K562 (cell line): ENCODE measurements at regions not wholly inside any gene's neighbourhood (a gene's known extent, or its start where the extent isn't known, plus 50 kb on each side); places are given as distances from the start of the nearest gene placed in this dataset.

ENCODE experiments used
- ATAC-seq: fragments of 200-7000 bp; cut with Tn5 transposase; 3 replicates; pipeline ENCODE4 v1.9.1; 2020; ENCODE audit warnings: moderate library complexity
- BruUV-seq: library from RNA; stranded (reverse); fragments of 400-500 nt; replicated peaks from 2 replicates; lab custom pipeline; 2021; lab: Mats Ljungman, UMichigan
- CTCF ChIA-PET: fragments of 300-600 bp; formaldehyde crosslinking; extraction: SDS; loops from one replicate; lab custom pipeline; 2021; ENCODE audit warnings: low intra/inter-chr PET ratio; lab: Yijun Ruan, JAX
- POLR2A ChIA-PET: fragments of 300-600, 350-650 bp; sonication (Branson Sonifier 250); formaldehyde crosslinking; extraction: SDS; loops from one replicate; lab custom pipeline; 2021; ENCODE audit warnings: antibody characterized with exemption, inconsistent platforms; lab: Yijun Ruan, JAX
- DNase-seq, 4 experiments: peaks; one replicate each; pipeline versions ENCODE4 v3.0.0 to v3.0.0-alpha.2; 2011 to 2018; ENCODE audit warnings: low spot score in 3 of 4, mixed read lengths in 3 of 4; ENCODE audit errors: extremely low read depth in 1 of 4
- FAIRE-seq: peaks from 2 replicates; lab custom pipeline; 2011; peaks lifted over from hg19 to GRCh38; lab: Jason Lieb, UNC
- H2AFZ ChIP-seq: 2 replicates; pipeline ENCODE4 v1.6.0; 2011; ENCODE audit warnings: low read depth, low read length, control low read depth, inconsistent platforms
- H3K27ac ChIP-seq: fragments of 200-600 bp; 3 replicates; pipeline ENCODE4 v1.8.0; 2011; ENCODE audit warnings: low read depth, mild to moderate bottlenecking, control low read depth, inconsistent platforms, low read length, moderate library complexity, mixed read lengths; ENCODE audit errors: extremely low read depth
- H3K27me3 ChIP-seq, 2 experiments: fragments of 300-600 bp in 1 of 2; 2 replicates in 1 of 2; 3 replicates in 1 of 2; pipeline versions ENCODE4 v1.6.0 to v1.8.0; 2011; ENCODE audit warnings: inconsistent platforms in 2 of 2, low read length in 2 of 2, mild to moderate bottlenecking in 1 of 2, mixed read lengths in 1 of 2, moderate library complexity in 1 of 2; ENCODE audit not compliant: control insufficient read depth in 2 of 2, insufficient read depth in 2 of 2
- H3K36me3 ChIP-seq: fragments of 300-600 bp; 3 replicates; pipeline ENCODE4 v1.8.0; 2011; ENCODE audit warnings: mild to moderate bottlenecking, low read length, inconsistent platforms; ENCODE audit not compliant: control insufficient read depth, insufficient read depth
- H3K4me1 ChIP-seq, 2 experiments: fragments of 200-600 bp in 1 of 2; replicated peaks in 1 of 2; 2 replicates in 1 of 2; 3 replicates in 1 of 2; pipeline versions ENCODE4 v1.5.1 to v1.8.0; 2011; ENCODE audit warnings: inconsistent platforms in 2 of 2, low read length in 2 of 2, mild to moderate bottlenecking in 1 of 2, mixed read lengths in 1 of 2, moderate library complexity in 1 of 2; ENCODE audit not compliant: control insufficient read depth in 2 of 2, insufficient read depth in 2 of 2
- H3K4me2 ChIP-seq: 2 replicates; pipeline ENCODE4 v1.6.1; 2011; ENCODE audit warnings: low read length, control low read depth, inconsistent platforms, mixed read lengths; ENCODE audit not compliant: insufficient read depth
- H3K4me3 ChIP-seq: fragments of 200-600 bp; sonication (generic), shearing (Covaris generic); 2 replicates; pipeline ENCODE4 v1.5.1; 2016; ENCODE audit warnings: control low read depth, inconsistent platforms
- H3K79me2 ChIP-seq: fragments of 200-600 bp; 3 replicates; pipeline ENCODE4 v1.8.0; 2011; ENCODE audit warnings: low read length, inconsistent platforms; ENCODE audit not compliant: control insufficient read depth, insufficient read depth
- H3K9ac ChIP-seq, 2 experiments: 2 replicates each; pipeline versions ENCODE4 v1.6.0 to v1.6.1; 2011; ENCODE audit warnings: low read depth in 2 of 2, low read length in 2 of 2, control low read depth in 1 of 2, inconsistent platforms in 1 of 2, mild to moderate bottlenecking in 1 of 2, mixed read lengths in 1 of 2; ENCODE audit not compliant: insufficient read depth in 1 of 2
- H3K9me1 ChIP-seq: one replicate; pipeline ENCODE4 v1.6.0; 2011; ENCODE audit warnings: inconsistent platforms, mild to moderate bottlenecking, low read length, moderate library complexity; ENCODE audit not compliant: control insufficient read depth, insufficient read depth
- H3K9me3 ChIP-seq: replicated peaks from 2 replicates; pipeline ENCODE4 v1.5.1; 2011; ENCODE audit warnings: low read depth, low read length, inconsistent platforms; ENCODE audit not compliant: control insufficient read depth, insufficient read depth
- H4K20me1 ChIP-seq: replicated peaks from 2 replicates; pipeline ENCODE4 v1.6.1; 2011; ENCODE audit warnings: low read length, inconsistent platforms, mixed read lengths; ENCODE audit not compliant: control insufficient read depth, insufficient read depth
- EP300 ChIP-seq: IDR thresholded peaks from 2 replicates; pipeline ENCODE4 v1.6.1; 2012; ENCODE audit warnings: low read length, improper control_type of control experiment
- MEF2A ChIP-seq: IDR thresholded peaks from 2 replicates; pipeline ENCODE4 v1.6.1; 2011; ENCODE audit warnings: low read depth, mild to moderate bottlenecking, low read length, moderate library complexity; ENCODE audit not compliant: control insufficient read depth
- REST ChIP-seq, 2 experiments: fragments of 450-650 bp; formaldehyde crosslinking in 1 of 2; IDR thresholded peaks; 2 replicates each; pipeline versions ENCODE4 v1.4.0 to v1.6.1; 2014 to 2020; ENCODE audit warnings: mild to moderate bottlenecking in 2 of 2, borderline replicate concordance in 1 of 2, low read depth in 1 of 2
- RNF2 ChIP-seq: sonication (generic); IDR thresholded peaks from 2 replicates; pipeline ENCODE4 v1.6.1; 2016
- SIRT6 ChIP-seq: IDR thresholded peaks from one replicate; pipeline ENCODE4 v1.6.1; 2012; ENCODE audit warnings: low read depth, mild to moderate bottlenecking, control low read depth, inconsistent platforms, low read length, moderate library complexity
- ZBTB17 ChIP-seq: fragments of 450-650 bp; formaldehyde crosslinking; IDR thresholded peaks from 2 replicates; pipeline ENCODE4 v1.4.0; 2020; ENCODE audit warnings: mild to moderate bottlenecking
- ZNF274 ChIP-seq: IDR thresholded peaks from 2 replicates; pipeline ENCODE4 v1.6.1; 2011; ENCODE audit warnings: low read depth, mild to moderate bottlenecking, low read length, moderate library complexity, borderline replicate concordance
- ZNF3 ChIP-seq: fragments of 250-450 bp; sonication (Bioruptor Pico); IDR thresholded peaks from 2 replicates; pipeline ENCODE4 v1.5.0; 2021; ENCODE audit warnings: mild to moderate bottlenecking, moderate library complexity
- WGBS: fragments of 100-300 bp; shearing (Covaris generic); methylation state at CpG from one replicate; pipeline ENCODE4 v1.1.6; 2016; ENCODE audit warnings: low coverage, mixed read lengths; ENCODE audit not compliant: insufficient coverage; ENCODE audit errors: missing lambda C conversion rate; 5-methylcytosine and 5-hydroxymethylcytosine counted together
- in situ Hi-C: fragments of 300-500 bp; cut with MboI; formaldehyde crosslinking; loops from 4 replicates; pipeline ENCODE4 v1.15.0; 2018; ENCODE audit warnings: inconsistent platforms, mixed read lengths
- intact Hi-C: fragments of 100-400 bp; cut with micrococcal nuclease; formaldehyde crosslinking; loops from 2 replicates; pipeline ENCODE4 v1.14.2; 2022

- DNase-seq = no peak
- Histone ChIP-seq H3K9me3 (no peaks in the 10 kb centered on the region), H3K79me2 (no peaks in the 10 kb centered on the region), H3K27ac (no peak overlapping the region), H2AFZ (no peak overlapping the region), H3K27me3 (peaks cover 10 to 27% of the 10 kb centered on the region in 2 experiments; a peak in 3 of 5 replicates), H3K9ac (no peak overlapping the region), H3K36me3 (no peaks in the 10 kb centered on the region), H4K20me1 (0 out of 2 replicates have a peak, but pooled peaks cover 7% of the 10 kb centered on the region), H3K9me1 (peaks cover 3% of the 10 kb centered on the region), H3K4me2 (no peak overlapping the region), H3K4me3 (no peak overlapping the region), H3K4me1 (no peaks in the 10 kb centered on the region)
- TF ChIP-seq RNF2 (no peak), MEF2A (no peak), ZNF3 (CRISPR knock-in tag) (no peak), EP300 (no peak)
- ATAC-seq = no peak
- intact Hi-C loops = loop anchor here (5.0 kb wide), 2 partner anchors 116 to 341 kb away; no protein-coding TSS in a partner anchor
- BruUV-seq = no TSS peak
- WGBS = 1% methylated on average over 7 of the region's 7 CpGs
- POLR2A ChIA-PET = no interaction called here
- in situ Hi-C loops = loop anchor here (10.0 kb wide), 1 partner anchor 334 kb away; the partner anchor contains the start of gene PTS
- CTCF ChIA-PET = no interaction called here
- FAIRE-seq = no peak
Measured at GRCh38 chr11:112558691-112559090, 298.0 kb upstream of the PLET1 start.

GRCh38 chr11:112563808-112564207, 303.1 kb upstream of the PLET1 start:
- CTCF ChIA-PET = no interaction called here
- no peak for ATAC-seq
- in situ Hi-C loops = no loop called here
- TF ChIP-seq SIRT6 (no peak), ZBTB17 (CRISPR knock-in tag) (no peak), REST (IDR thresholded peaks at IDR 0.05; ENCODE audit: borderline replicate concordance) (no peak), REST (CRISPR knock-in tag; IDR thresholded peaks at IDR 0.05; ENCODE audit: low read depth) (no peak), ZNF274 (no peak)

More at GRCh38 chr11:112563808-112564207, 303.1 kb upstream of the PLET1 start:
- no peak overlapping the region for H3K9ac ChIP-seq
- POLR2A ChIA-PET = interaction anchor here (1.2 kb wide), 1 partner anchor 17 kb away, joined by 3 read pairs; no protein-coding TSS in a partner anchor
- H2AFZ ChIP-seq = no peak overlapping the region
- no peak overlapping the region for H3K4me3 ChIP-seq
- no peak for DNase-seq
- H3K36me3 ChIP-seq = no peaks in the 10 kb centered on the region
- no peaks in the 10 kb centered on the region for H3K4me1 ChIP-seq
- no peaks in the 10 kb centered on the region for H3K9me3 ChIP-seq
- H3K79me2 ChIP-seq = no peaks in the 10 kb centered on the region
- H3K9me1 ChIP-seq = no peaks in the 10 kb centered on the region
- H4K20me1 ChIP-seq = no peaks in the 10 kb centered on the region
- H3K27ac ChIP-seq = no peak overlapping the region
- H3K27me3 ChIP-seq = peaks cover 0 to 10% of the 10 kb centered on the region in 2 experiments; a peak in 1 of 5 replicates
- WGBS = 0% methylated on average over 5 of the region's 5 CpGs
- intact Hi-C loops = no loop called here
- no peak overlapping the region for H3K4me2 ChIP-seq
- no TSS peak for BruUV-seq
- FAIRE-seq = no peak
